ENCODE measurements at regions not wholly inside any gene's neighbourhood (a gene's known extent, or its start where the extent isn't known, plus 50 kb on each side); places are given as distances from the start of the nearest gene placed in this dataset.

GRCh38 chr2:188813315-188813714 lies 160.9 kb upstream of the COL3A1 start:
- H3K27ac ChIP-seq = no peak overlapping the region
- TF ChIP-seq CTCF (conservative IDR thresholded peaks at IDR 0.05) = no peak
- TF ChIP-seq ZFX (IDR thresholded peaks at IDR 0.05) = no peak

GRCh38 chr2:188813857-188814256 lies 160.3 kb upstream of the COL3A1 start:
- TF ChIP-seq CTCF (conservative IDR thresholded peaks at IDR 0.05) (no peak), ZFX (IDR thresholded peaks at IDR 0.05) (no peak)
- no peak overlapping the region for H3K27ac ChIP-seq

- TF ChIP-seq CTCF (conservative IDR thresholded peaks at IDR 0.05) = no peak
- no peak for TF ChIP-seq ZFX (IDR thresholded peaks at IDR 0.05)
- no peak overlapping the region for H3K27ac ChIP-seq
Measured at GRCh38 chr2:188819011-188819410, 155.2 kb upstream of the COL3A1 start.

GRCh38 chr2:188819792-188820191 lies 154.4 kb upstream of the COL3A1 start:
- no peak overlapping the region for H3K27ac ChIP-seq
- TF ChIP-seq CTCF (conservative IDR thresholded peaks at IDR 0.05) (no peak), ZFX (IDR thresholded peaks at IDR 0.05) (no peak)

GRCh38 chr2:188820576-188820975 lies 153.6 kb upstream of the COL3A1 start:
- TF ChIP-seq ZFX (IDR thresholded peaks at IDR 0.05) = no peak
- no peak for TF ChIP-seq CTCF (conservative IDR thresholded peaks at IDR 0.05)
- H3K27ac ChIP-seq = no peak overlapping the region

GRCh38 chr2:188824125-188824524 lies 150.0 kb upstream of the COL3A1 start:
- TF ChIP-seq CTCF (conservative IDR thresholded peaks at IDR 0.05) = no peak
- no peak for TF ChIP-seq ZFX (IDR thresholded peaks at IDR 0.05)

GRCh38 chr2:188833331-188833730 lies 140.8 kb upstream of the COL3A1 start:
- no peak overlapping the region for H3K27ac ChIP-seq
- TF ChIP-seq CTCF (conservative IDR thresholded peaks at IDR 0.05) (no peak), ZFX (IDR thresholded peaks at IDR 0.05) (no peak)

More at GRCh38 chr2:188824125-188824524, 150.0 kb upstream of the COL3A1 start:
- no peak overlapping the region for H3K27ac ChIP-seq

Data from C4-2B (cell line).